ENCODE measurements at regions not wholly inside any gene's neighbourhood (a gene's known extent, or its start where the extent isn't known, plus 50 kb on each side); places are given as distances from the start of the nearest gene placed in this dataset.
A peak's percentile ranks its signal among the peaks of the same experiment; 100 is the strongest.
"Not testable (repeated sequence)": the region's sequence is repeated elsewhere in the genome, so short reads cannot be mapped to it uniquely, and the experiment has no call there.

- no peak for DNase-seq (ENCODE audit: low spot score)
- ATAC-seq: no peak
Observed at GRCh38 chr2:235105821-235106359, 154.1 kb downstream of the SH3BP4 start.

DNA sequence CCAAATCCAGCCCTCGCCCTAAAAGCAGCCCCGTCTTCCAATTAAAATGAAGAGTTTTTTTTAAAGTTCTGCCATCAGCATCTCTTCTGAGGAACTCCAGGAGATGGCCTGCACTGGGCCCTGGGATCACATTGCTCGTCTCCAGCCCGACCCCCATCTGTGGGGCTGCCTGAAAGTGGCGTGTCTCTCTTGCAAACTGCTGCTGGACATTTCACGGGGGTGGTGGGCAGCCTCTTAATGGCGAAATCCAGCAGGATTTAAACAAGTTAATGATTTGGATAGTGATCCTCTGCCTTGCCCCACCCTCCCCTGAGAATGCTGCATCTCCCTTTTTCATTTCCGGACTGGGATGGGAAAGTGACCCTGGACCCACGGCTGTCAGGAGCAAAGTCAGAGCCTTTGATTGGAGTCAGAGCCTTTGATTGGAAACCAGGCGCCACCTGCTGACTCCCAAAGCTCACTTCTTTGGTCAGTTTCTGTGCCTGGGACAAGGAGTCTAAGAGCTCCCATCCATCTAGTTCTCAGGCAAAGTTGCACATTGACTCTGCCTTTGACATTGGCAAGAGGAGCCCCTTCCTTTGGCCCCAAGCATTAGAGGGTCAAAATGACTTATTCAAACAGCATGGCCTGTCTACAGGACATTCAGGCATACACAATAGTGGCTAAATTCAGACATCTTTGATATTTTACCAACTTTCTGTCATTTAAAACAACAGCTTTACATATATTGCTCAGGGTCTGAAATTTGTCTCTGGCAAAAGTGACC is 155.2 kb downstream of the SH3BP4 start:
- ATAC-seq: peak; percentile 98
- DNase-seq (ENCODE audit: low spot score): peak; percentile 71

DNA sequence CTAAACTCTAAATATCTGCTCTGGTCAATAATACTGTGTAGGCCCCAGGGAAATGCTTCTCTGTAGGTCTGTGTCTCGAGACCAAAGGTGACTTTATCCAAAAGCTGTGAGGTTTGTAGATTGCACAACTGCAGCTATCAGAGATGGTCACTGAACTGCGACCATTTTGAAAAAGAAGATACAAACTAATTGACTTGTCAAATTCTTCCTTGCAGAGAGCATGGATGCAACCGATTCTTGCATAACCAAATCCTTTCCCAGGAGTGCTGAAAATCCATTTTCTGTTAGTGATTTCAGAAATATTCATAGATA is 155.8 kb downstream of the SH3BP4 start:
- ATAC-seq (peak; percentile 70), DNase-seq (ENCODE audit: low spot score) (no peak)

- DNase-seq (ENCODE audit: low spot score); ATAC-seq: not testable (repeated sequence)
Observed at GRCh38 chr2:235109561-235109960, 157.7 kb downstream of the SH3BP4 start.

- DNase-seq (ENCODE audit: low spot score): no peak
- no peak for ATAC-seq
Observed at GRCh38 chr2:235112365-235112764, 160.5 kb downstream of the SH3BP4 start.

DNA sequence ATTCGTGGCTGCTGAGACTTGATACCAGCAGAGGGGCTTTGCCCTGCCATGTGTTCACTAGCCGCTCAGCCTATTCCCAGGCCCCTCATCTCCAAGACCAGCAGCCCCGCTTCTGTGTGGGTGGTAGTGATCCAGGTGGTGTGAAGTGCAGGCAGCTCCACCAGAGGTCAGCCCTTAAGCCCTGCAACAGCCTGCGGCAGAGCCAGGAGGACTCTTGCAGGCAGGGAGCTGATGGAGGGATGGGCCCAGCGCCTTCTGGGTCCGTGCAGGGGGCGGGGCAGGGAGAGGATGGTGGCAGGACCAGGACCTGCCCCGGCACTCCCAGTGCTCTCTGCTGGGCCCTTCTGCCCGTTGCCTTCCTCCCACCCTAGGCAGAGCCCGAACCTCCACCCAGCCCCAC is 162.0 kb downstream of the SH3BP4 start:
- DNase-seq (ENCODE audit: low spot score): no peak
- ATAC-seq: no peak

DNA sequence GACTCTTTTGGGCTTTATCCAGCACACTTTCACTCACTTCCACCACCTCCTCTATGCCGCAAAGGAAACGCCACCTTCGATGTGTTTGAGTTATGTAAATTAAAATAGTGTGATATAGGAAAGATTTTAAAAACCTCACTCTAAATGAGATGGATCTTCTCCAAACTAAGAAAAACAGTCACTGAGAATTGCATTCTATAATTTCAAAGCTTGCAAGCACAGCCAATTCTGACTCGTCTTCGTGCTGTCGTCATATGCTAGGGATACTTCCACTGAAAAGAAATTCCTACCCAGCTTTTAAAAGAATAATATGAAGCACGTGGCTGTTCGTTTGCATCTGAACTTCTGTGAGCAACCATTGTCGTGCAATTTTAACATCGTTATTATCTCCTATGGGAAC is 162.5 kb downstream of the SH3BP4 start:
- ATAC-seq: no peak

DNA sequence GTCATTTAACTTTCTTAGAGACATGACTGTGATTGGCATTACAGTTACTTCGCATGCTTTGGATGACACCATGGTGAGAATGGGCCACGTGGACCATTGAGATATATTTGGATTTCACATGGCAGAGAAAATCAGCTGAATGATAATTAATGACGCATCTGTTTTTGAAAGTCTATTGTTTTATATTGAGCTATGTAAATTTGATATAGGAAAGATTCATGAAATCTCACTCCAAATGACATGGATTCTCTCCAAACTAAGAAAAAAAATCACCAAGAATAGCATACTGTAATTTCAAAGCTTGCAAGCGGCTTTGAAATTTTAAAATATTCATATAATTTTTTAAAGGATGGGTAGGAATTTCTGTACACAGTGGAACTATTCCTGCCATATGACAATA is 163.7 kb downstream of the SH3BP4 start:
- ATAC-seq: no peak

More for the DNA sequence above, 162.5 kb downstream of the SH3BP4 start:
- no peak for DNase-seq (ENCODE audit: low spot score)

GRCh38 chr2:235116885-235117492 is 165.2 kb downstream of the SH3BP4 start:
- ATAC-seq: peak; percentile 81
- no peak for DNase-seq (ENCODE audit: low spot score)

More for the DNA sequence above, 163.7 kb downstream of the SH3BP4 start:
- no peak for DNase-seq (ENCODE audit: low spot score)

DNA sequence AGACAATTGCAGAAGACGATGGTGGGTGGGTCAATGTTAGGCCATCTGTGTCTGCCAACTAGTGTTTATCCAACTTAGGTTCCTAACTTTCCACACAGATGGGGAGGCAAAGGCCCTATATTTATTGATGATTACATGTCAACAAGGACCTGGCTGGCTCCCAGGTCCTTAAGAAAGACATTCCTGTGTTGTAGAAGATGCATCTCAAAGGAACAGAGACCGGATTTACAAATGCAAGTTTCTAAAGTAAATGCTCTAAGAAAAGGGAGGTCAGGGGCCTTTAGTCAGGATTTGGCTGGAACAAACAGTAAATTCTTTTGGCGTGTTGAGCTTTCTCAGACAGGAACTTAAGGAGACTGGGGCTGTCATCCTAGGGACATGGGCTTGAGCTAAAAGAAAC is 175.0 kb downstream of the SH3BP4 start:
- no peak for DNase-seq (ENCODE audit: low spot score)
- no peak for ATAC-seq

DNA sequence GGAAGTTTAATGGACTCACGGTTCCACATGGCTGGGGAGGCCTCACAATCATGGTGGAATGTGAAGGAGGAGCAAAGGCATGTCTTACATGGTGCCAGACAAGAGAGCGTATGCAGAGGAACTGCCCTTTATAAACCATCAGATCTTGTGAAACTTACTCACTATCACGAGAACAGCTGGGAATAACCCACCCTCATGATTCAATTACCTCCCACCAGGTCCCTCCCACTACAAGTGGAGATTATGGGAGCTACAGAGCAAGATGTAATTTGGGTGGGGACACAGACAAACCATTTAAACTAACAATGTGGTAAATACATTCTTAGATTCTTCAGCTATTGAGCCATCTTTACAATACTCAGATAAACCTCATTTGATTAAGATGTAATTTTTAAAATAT is 176.1 kb downstream of the SH3BP4 start:
- DNase-seq (ENCODE audit: low spot score): no peak
- no peak for ATAC-seq

DNA sequence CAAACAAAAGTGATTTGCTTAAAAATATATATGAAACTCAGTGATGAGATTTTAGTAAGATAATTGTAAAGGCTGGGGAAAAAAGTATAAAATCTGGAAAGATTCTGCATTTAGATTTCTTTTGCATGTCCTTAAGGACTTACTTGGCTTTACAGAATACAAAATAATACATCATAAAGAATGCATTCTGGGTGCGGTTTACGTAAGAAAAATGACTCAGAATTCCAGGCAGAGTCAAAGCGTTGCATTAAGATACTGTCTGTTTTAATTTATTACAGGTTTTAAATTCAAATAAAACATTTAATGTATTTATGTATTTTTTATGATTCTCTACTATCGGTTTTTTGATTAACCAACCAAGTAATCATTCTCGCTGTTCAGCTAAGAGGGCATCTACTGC is 178.0 kb downstream of the SH3BP4 start:
- DNase-seq (ENCODE audit: low spot score) (no peak), ATAC-seq (no peak)

DNA sequence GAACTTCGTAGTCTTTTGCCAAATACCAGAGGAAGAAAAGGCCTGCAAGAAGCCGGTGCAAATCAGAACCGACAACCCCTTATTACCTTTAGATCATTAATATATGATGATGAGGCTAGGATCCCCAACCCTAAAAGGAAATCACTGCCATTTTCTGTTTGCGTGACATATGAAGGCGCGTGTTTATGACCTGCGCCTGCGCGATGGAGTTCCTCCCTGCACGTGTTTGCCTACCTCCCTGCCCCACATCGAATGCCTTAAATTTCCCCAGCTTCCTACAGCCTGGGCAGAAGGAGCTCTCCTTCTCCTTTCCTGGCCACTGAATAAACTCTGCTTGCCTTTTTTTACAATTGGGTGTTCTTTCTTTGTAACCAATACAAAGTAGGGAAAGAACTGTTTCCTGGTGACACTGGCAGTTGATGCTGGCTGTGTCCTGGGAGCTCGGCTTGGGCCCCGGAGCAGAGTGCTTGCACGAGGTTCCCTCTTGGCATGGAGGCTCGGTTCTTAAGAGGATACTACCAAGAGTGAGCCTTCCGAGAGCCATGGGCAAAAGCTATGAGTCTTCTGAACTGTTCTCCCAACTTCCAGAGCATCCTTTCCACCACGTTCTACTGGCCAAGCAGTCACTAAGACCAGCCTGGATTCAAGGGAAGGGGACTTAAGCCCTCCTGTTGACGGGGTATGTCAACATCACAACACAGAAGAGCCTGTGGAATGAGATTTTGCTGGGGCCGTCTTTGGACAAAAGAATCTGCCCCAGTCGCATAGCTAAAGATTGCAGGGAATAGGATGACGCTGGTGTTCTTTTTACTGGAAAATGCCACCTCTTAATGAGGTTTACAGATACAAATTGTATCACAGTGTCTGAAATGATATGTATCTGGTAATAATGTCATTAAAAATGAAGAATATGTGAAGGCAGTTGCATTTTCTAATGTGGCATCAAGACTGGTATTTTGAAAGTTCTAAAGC is 179.8 kb downstream of the SH3BP4 start:
- DNase-seq (ENCODE audit: low spot score): no peak
- no peak for ATAC-seq

DNA sequence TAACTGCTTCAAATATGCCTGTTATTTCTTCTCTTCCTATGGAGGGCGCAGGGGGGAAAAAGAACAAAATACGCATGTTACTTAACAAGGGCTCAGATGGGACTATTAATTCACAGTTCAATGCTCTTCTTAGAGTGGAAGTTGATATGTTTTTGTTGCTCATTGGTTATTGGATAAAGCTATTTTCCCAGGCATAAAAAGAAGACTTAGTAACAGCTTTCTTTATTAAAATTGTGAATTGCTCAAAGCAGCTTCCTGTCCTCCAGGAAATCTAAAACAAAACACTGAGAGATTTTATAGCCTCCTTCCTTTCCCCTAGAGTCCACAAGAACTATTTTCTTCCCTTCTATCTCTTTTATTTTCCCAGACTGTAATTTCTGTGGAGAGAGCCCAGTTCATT is 180.8 kb downstream of the SH3BP4 start:
- ATAC-seq (no peak), DNase-seq (ENCODE audit: low spot score) (no peak)

GRCh38 chr2:235133837-235134236 is 182.0 kb downstream of the SH3BP4 start:
- DNase-seq (ENCODE audit: low spot score) (no peak), ATAC-seq (no peak)

- ATAC-seq (no peak), DNase-seq (ENCODE audit: low spot score) (no peak)
Observed at GRCh38 chr2:235134420-235134819, 182.6 kb downstream of the SH3BP4 start.

DNA sequence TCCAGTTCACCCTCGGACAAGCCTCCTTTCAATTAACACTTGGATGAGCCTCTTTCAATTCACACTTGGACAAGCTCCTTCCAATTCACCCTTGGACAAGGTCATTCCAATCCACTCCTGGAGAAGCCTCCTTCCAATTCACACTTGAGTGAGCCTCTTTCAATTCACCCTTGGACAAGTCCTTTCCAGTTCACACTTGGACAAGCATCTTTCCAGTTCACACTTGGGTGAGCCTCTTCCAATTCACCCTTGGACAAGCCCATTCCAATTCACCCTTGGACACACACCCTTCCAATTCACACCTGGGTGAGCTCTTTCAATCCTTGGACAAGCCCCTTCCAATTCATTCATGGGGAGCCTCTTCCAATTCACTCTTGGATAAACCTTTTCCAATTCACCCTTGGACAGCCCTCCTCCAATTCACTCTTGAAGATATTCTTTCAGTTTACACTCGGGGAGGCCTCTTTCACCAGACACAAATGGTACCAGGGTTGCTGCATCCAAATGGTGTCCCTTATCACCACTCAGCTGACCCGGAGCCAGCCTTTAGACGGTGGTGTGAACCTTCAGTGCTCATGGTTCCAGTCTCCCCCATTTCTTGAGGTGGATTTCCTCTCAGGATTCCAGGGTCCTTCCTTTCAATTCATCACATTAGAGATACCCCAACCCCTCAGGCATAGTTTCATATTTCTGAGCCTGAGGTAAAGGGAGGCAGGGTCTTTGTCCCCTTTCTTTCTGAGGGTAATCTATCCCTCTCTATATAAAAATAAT is 183.6 kb downstream of the SH3BP4 start:
- no peak for DNase-seq (ENCODE audit: low spot score)

DNA sequence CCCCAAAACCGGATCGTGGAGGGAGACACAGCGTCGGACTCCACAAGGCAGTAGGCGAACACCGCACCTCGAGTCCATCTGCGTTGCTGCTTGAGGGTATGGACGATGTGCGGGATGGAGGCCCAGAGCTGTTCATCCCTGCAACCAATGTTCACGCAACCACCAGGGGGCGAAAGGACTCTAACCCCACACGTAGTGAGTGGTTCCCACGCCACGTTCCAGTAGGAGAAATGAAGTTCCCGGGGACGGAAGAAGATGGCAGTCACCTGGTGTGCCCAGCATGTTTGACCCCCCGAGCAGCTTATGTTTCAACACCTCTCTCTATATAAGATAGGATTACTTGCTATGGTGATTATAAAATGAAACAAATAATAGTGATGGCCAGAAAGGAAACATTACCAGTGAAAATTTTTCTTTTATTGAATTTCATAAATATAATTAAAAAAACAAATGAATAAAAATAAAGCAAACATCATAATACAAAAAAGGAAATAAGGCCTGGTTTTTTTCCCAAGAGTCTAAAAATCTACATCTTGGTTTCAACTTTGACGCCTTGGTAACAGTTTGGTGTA is 184.3 kb downstream of the SH3BP4 start:
- ATAC-seq: peak; percentile 98
- DNase-seq (ENCODE audit: low spot score): peak; percentile 73

More for the DNA sequence above, 183.6 kb downstream of the SH3BP4 start:
- no peak for ATAC-seq

GRCh38 chr2:235138339-235138738 is 186.5 kb downstream of the SH3BP4 start:
- ATAC-seq (no peak), DNase-seq (ENCODE audit: low spot score) (no peak)
